H1 (cell line): ENCODE measurements at regions not wholly inside any gene's neighbourhood (a gene's known extent, or its start where the extent isn't known, plus 50 kb on each side); places are given as distances from the start of the nearest gene placed in this dataset.

Experiments used
- CTCF ChIA-PET: fragments of 300-600 bp; sonication (Branson Sonifier 250); formaldehyde crosslinking; loops from one replicate; lab custom pipeline; 2021; ENCODE audit not compliant: partially characterized antibody; lab: Charles Lee
- POLR2A ChIA-PET: fragments of 300-600 bp; sonication (Branson Sonifier 250); formaldehyde crosslinking; loops from one replicate; lab custom pipeline; 2021; ENCODE audit warnings: inconsistent platforms; ENCODE audit not compliant: partially characterized antibody; lab: Charles Lee
- DNase-seq, 2 experiments: peaks; one replicate each; pipeline versions ENCODE4 v3.0.0 to v3.0.0-alpha.2; 2010 to 2022; ENCODE audit warnings: low spot score in 2 of 2, low read depth in 1 of 2, mixed read lengths in 1 of 2
- FAIRE-seq: peaks from 2 replicates; lab custom pipeline; 2011; peaks lifted over from hg19 to GRCh38; lab: Jason Lieb, UNC
- H2AFZ ChIP-seq: 2 replicates; pipeline ENCODE4 v1.8.1; 2012; ENCODE audit warnings: low read length, inconsistent platforms
- H2AK5ac ChIP-seq: 2 replicates; pipeline ENCODE4 v1.6.1; 2013; ENCODE audit warnings: low read depth, low read length
- H2BK120ac ChIP-seq: replicated peaks from 2 replicates; pipeline ENCODE3; 2013; ENCODE audit warnings: low read depth, low read length, inconsistent platforms
- H2BK12ac ChIP-seq: 2 replicates; pipeline ENCODE4 v1.6.1; 2013; ENCODE audit warnings: low read depth, low read length
- H2BK15ac ChIP-seq: 2 replicates; pipeline ENCODE4 v1.6.1; 2013; ENCODE audit warnings: low read length
- H2BK20ac ChIP-seq: 2 replicates; pipeline ENCODE4 v1.6.1; 2013; ENCODE audit warnings: low read length
- H2BK5ac ChIP-seq: 2 replicates; pipeline ENCODE4 v1.6.1; 2013; ENCODE audit warnings: low read depth, low read length
- H3K14ac ChIP-seq: 2 replicates; pipeline ENCODE4 v1.6.1; 2013; ENCODE audit warnings: inconsistent platforms; ENCODE audit not compliant: insufficient read length
- H3K18ac ChIP-seq: 2 replicates; pipeline ENCODE4 v1.6.1; 2013; ENCODE audit warnings: low read length; ENCODE audit errors: extremely low read depth
- H3K23ac ChIP-seq: 2 replicates; pipeline ENCODE4 v1.6.1; 2013; ENCODE audit warnings: inconsistent platforms; ENCODE audit not compliant: insufficient read length
- H3K23me2 ChIP-seq: 2 replicates; pipeline ENCODE4 v1.6.1; 2013; ENCODE audit warnings: low read depth, low read length
- H3K27ac ChIP-seq: 2 replicates; pipeline ENCODE4 v1.6.1; 2011; ENCODE audit warnings: low read depth, low read length, inconsistent platforms
- H3K27me3 ChIP-seq, 4 experiments: replicated peaks in 1 of 4; 1 replicate in 1 of 4; 2 replicates in 3 of 4; pipeline versions ENCODE4 v1.6.1 to v1.8.1; 2011 to 2013; ENCODE audit warnings: low read length in 3 of 4, mild to moderate bottlenecking in 3 of 4, inconsistent platforms in 2 of 4, mixed read lengths in 2 of 4, moderate library complexity in 1 of 4; ENCODE audit not compliant: control insufficient read depth in 3 of 4, insufficient read depth in 3 of 4; ENCODE audit errors: extremely low read depth in 1 of 4
- H3K36me3 ChIP-seq, 4 experiments: 2 replicates each; pipeline versions ENCODE4 v1.6.1 to v1.8.1; 2011 to 2013; ENCODE audit warnings: mild to moderate bottlenecking in 4 of 4, low read length in 3 of 4, moderate library complexity in 2 of 4, control low read depth in 1 of 4, inconsistent platforms in 1 of 4; ENCODE audit not compliant: insufficient read depth in 4 of 4, control insufficient read depth in 2 of 4
- H3K4ac ChIP-seq: replicated peaks from 2 replicates; pipeline ENCODE3; 2013; ENCODE audit warnings: low read length, low read depth, mixed read lengths, inconsistent platforms; ENCODE audit not compliant: insufficient read length
- H3K4me1 ChIP-seq, 4 experiments: replicated peaks in 1 of 4; 1 replicate in 1 of 4; 2 replicates in 3 of 4; pipeline versions ENCODE4 v1.6.1 to v1.8.1; 2011 to 2013; ENCODE audit warnings: low read length in 3 of 4, inconsistent platforms in 2 of 4, mixed read lengths in 1 of 4; ENCODE audit not compliant: insufficient read depth in 4 of 4, control insufficient read depth in 3 of 4
- H3K4me2 ChIP-seq, 2 experiments: 2 replicates each; pipeline versions ENCODE4 v1.6.1 to v1.8.1; 2011 to 2013; ENCODE audit warnings: low read depth in 2 of 2, low read length in 2 of 2, control low read depth in 1 of 2, inconsistent platforms in 1 of 2, mild to moderate bottlenecking in 1 of 2; ENCODE audit not compliant: insufficient read depth in 1 of 2
- H3K4me3 ChIP-seq, 4 experiments: fragments of 200-600, 300-600 bp in 1 of 4; sonication (generic), shearing (Covaris generic), sonication (Bioruptor Twin) in 1 of 4; 2 replicates each; pipeline versions ENCODE4 v1.5.1 to v1.8.1; 2011 to 2016; ENCODE audit warnings: low read length in 4 of 4, low read depth in 3 of 4, control low read depth in 2 of 4, inconsistent platforms in 2 of 4, mild to moderate bottlenecking in 2 of 4, mixed read lengths in 1 of 4, moderate library complexity in 1 of 4; ENCODE audit not compliant: insufficient read depth in 2 of 4; ENCODE audit errors: extremely low read depth in 1 of 4
- H3K56ac ChIP-seq: replicated peaks from 2 replicates; pipeline ENCODE3; 2013; ENCODE audit warnings: low read depth, mild to moderate bottlenecking, mixed read lengths, low read length, inconsistent platforms; ENCODE audit not compliant: insufficient read length
- H3K79me1 ChIP-seq: 2 replicates; pipeline ENCODE4 v1.6.1; 2013; ENCODE audit warnings: low read depth, low read length, control low read depth
- H3K79me2 ChIP-seq, 2 experiments: 2 replicates each; pipeline versions ENCODE4 v1.6.1 to v1.8.1; 2012 to 2013; ENCODE audit warnings: low read length in 2 of 2, mild to moderate bottlenecking in 2 of 2, inconsistent platforms in 1 of 2; ENCODE audit not compliant: insufficient read depth in 2 of 2, control insufficient read depth in 1 of 2
- H3K9ac ChIP-seq, 4 experiments: replicated peaks in 1 of 4; 1 replicate in 1 of 4; 2 replicates in 3 of 4; pipeline versions ENCODE4 v1.6.1 to v1.8.1; 2011 to 2013; ENCODE audit warnings: low read depth in 3 of 4, low read length in 3 of 4, control low read depth in 2 of 4, mild to moderate bottlenecking in 2 of 4, moderate library complexity in 2 of 4, inconsistent platforms in 1 of 4; ENCODE audit errors: extremely low read depth in 1 of 4
- H3K9me3 ChIP-seq, 2 experiments: 2 replicates each; pipeline versions ENCODE4 v1.6.1 to v1.8.1; 2012 to 2013; ENCODE audit warnings: mild to moderate bottlenecking in 2 of 2, moderate library complexity in 2 of 2, control low read depth in 1 of 2, inconsistent platforms in 1 of 2, low read depth in 1 of 2, low read length in 1 of 2, mixed read lengths in 1 of 2; ENCODE audit not compliant: insufficient read depth in 2 of 2
- H4K20me1 ChIP-seq, 2 experiments: replicated peaks in 1 of 2; 2 replicates each; pipeline versions ENCODE3 to v1.8.1; 2011 to 2013; ENCODE audit warnings: inconsistent platforms in 2 of 2, low read length in 2 of 2, mild to moderate bottlenecking in 1 of 2; ENCODE audit not compliant: insufficient read depth in 2 of 2, control insufficient read depth in 1 of 2
- H4K5ac ChIP-seq: 2 replicates; pipeline ENCODE4 v1.6.1; 2013; ENCODE audit warnings: low read length, low read depth, mixed read lengths, inconsistent platforms; ENCODE audit not compliant: insufficient read length
- H4K8ac ChIP-seq: 2 replicates; pipeline ENCODE4 v1.8.0; 2013; ENCODE audit warnings: mild to moderate bottlenecking, moderate library complexity, low read length, inconsistent platforms; ENCODE audit not compliant: insufficient read depth; ENCODE audit errors: extremely low read depth
- H4K91ac ChIP-seq: replicated peaks from 2 replicates; pipeline ENCODE3; 2013; ENCODE audit warnings: low read length, mixed read lengths, inconsistent platforms; ENCODE audit not compliant: insufficient read length
- CBX5 ChIP-seq: fragments of 300-800, 300-1000 bp; sonication (generic); IDR thresholded peaks from 2 replicates; pipeline ENCODE4 v1.7.1; 2016; ENCODE audit warnings: antibody characterized with exemption, low read length, low read depth
- CHD1 ChIP-seq: IDR thresholded peaks from 2 replicates; pipeline ENCODE4 v1.6.1; 2012; ENCODE audit warnings: low read depth, low read length, improper control_type of control experiment
- CHD2 ChIP-seq: IDR thresholded peaks from 2 replicates; pipeline ENCODE4 v1.6.1; 2012; ENCODE audit warnings: low read length, improper control_type of control experiment
- EP300 ChIP-seq, 2 experiments: IDR thresholded peaks; 1 replicate in 1 of 2; 2 replicates in 1 of 2; pipeline ENCODE4 v1.6.1; 2011 to 2012; ENCODE audit warnings: low read depth in 2 of 2, low read length in 2 of 2, mild to moderate bottlenecking in 2 of 2, borderline replicate concordance in 1 of 2, inconsistent platforms in 1 of 2, moderate library complexity in 1 of 2
- EZH2 ChIP-seq: fragments of 200-600 bp; sonication (generic); IDR thresholded peaks from 2 replicates; pipeline ENCODE4 v1.7.1; 2012; ENCODE audit warnings: low read depth, mild to moderate bottlenecking, moderate library complexity, low read length, inconsistent platforms; ENCODE audit not compliant: severe bottlenecking
- KDM5A ChIP-seq: fragments of 200-600 bp; IDR thresholded peaks from 2 replicates; pipeline ENCODE4 v1.7.1; 2012; ENCODE audit warnings: mild to moderate bottlenecking, low read length, inconsistent platforms, mixed read lengths
- RAD21 ChIP-seq, 2 experiments: IDR thresholded peaks in 1 of 2; conservative IDR thresholded peaks in 1 of 2; 2 replicates each; pipeline ENCODE4 v1.6.1; 2011; ENCODE audit warnings: low read depth in 2 of 2, low read length in 2 of 2, improper control_type of control experiment in 1 of 2, inconsistent platforms in 1 of 2, mild to moderate bottlenecking in 1 of 2, moderate library complexity in 1 of 2
- RNF2 ChIP-seq: fragments of 200-900, 300-1000 bp; sonication (generic); IDR thresholded peaks from 2 replicates; pipeline ENCODE4 v1.7.1; 2016; ENCODE audit warnings: borderline replicate concordance, low read depth, mild to moderate bottlenecking, antibody characterized with exemption, low read length; ENCODE audit not compliant: poor library complexity, severe bottlenecking; ENCODE audit errors: missing control alignments
- RXRA ChIP-seq: IDR thresholded peaks from 2 replicates; pipeline ENCODE4 v1.6.1; 2011; ENCODE audit warnings: low read depth, mild to moderate bottlenecking, low read length, moderate library complexity; ENCODE audit not compliant: insufficient read depth
- SP4 ChIP-seq: IDR thresholded peaks from 2 replicates; pipeline ENCODE4 v1.6.1; 2012; ENCODE audit warnings: low read length, inconsistent platforms
- USF2 ChIP-seq: IDR thresholded peaks from 2 replicates; pipeline ENCODE4 v1.6.1; 2011; ENCODE audit warnings: low read length, improper control_type of control experiment
- WGBS, 2 experiments: shearing (Covaris generic) in 1 of 2; methylation state at CpG; one replicate each; pipeline versions ENCODE4 v1.1.6 to v1.1.7; 2013 to 2015; ENCODE audit warnings: low lambda C conversion rate in 2 of 2, mixed read lengths in 2 of 2, inconsistent platforms in 1 of 2, low coverage in 1 of 2, missing lambda C conversion rate in 1 of 2; ENCODE audit not compliant: insufficient replicate concordance in 2 of 2, insufficient coverage in 1 of 2, insufficient read length in 1 of 2; ENCODE audit errors: extremely low coverage in 1 of 2, missing lambda C conversion rate in 1 of 2; 5-methylcytosine and 5-hydroxymethylcytosine counted together

GRCh38 chr6:113317891-113318574, 539.1 kb upstream of the MARCKS start:
- H2AFZ ChIP-seq = 0 out of 2 replicates have a peak overlapping the region, but pooled peaks have one; percentile 78
- H3K36me3 ChIP-seq = no peaks in the 10 kb centered on the region; a peak in 1 of 8 replicates
- no peaks in the 10 kb centered on the region for H4K20me1 ChIP-seq
- H3K14ac ChIP-seq = no peak overlapping the region
- FAIRE-seq (no peak), DNase-seq (no peak)
- H2BK20ac ChIP-seq = no peak overlapping the region
- no peaks in the 10 kb centered on the region for H3K4me1 ChIP-seq
- H4K5ac ChIP-seq = no peak overlapping the region
- H3K18ac ChIP-seq = no peak overlapping the region
- no peaks in the 10 kb centered on the region for H3K9me3 ChIP-seq
- no peak overlapping the region for H2BK120ac ChIP-seq
- no peak overlapping the region for H3K56ac ChIP-seq
- no peak overlapping the region for H3K4ac ChIP-seq
- no peak overlapping the region for H3K4me2 ChIP-seq
- H3K27ac ChIP-seq = no peak overlapping the region
- no peak overlapping the region for H3K23ac ChIP-seq
- H3K9ac ChIP-seq = no peak overlapping the region; a peak in 1 of 7 replicates
- no peaks in the 10 kb centered on the region for H3K79me1 ChIP-seq
- no peak overlapping the region for H2BK12ac ChIP-seq
- H4K8ac ChIP-seq = no peak overlapping the region; the same call in 1 of the 2 replicates
- TF ChIP-seq USF2 (no peak), RNF2 (no peak), CHD1 (no peak), EP300 (IDR thresholded peaks at IDR 0.05; ENCODE audit: borderline replicate concordance in 1 of 2, low read depth in 2 of 2, low read length in 2 of 2) (no peak), RXRA (no peak), CHD2 (no peak), CBX5 (no peak), RAD21 (IDR thresholded peaks at IDR 0.05 in 1 of 2, conservative IDR thresholded peaks at IDR 0.05 in 1 of 2; ENCODE audit: low read depth in 2 of 2, low read length in 2 of 2) (no peak), KDM5A (no peak), SP4 (no peak), EZH2 (no peak)
- TF ChIP-seq, all 59 proteins: peak for 0
- H3K4me3 ChIP-seq = no peak overlapping the region
- no peak overlapping the region for H2BK5ac ChIP-seq
- ChIA-PET CTCF (interaction anchor here (0.8 to 1.8 kb wide), 2 partner anchors 11 kb away, joined by 6 to 9 read pairs; no protein-coding TSS in a partner anchor), POLR2A (no interaction called here)
- H3K27me3 ChIP-seq = no peaks in the 10 kb centered on the region
- no peak overlapping the region for H2AK5ac ChIP-seq
- no peak overlapping the region for H2BK15ac ChIP-seq
- no peaks in the 10 kb centered on the region for H3K23me2 ChIP-seq
- WGBS, 2 experiments = 92% methylated on average over 9 of the region's 9 CpGs; no CpG with 5 or more reads in 1 of the 2 experiments
- H4K91ac ChIP-seq = no peak overlapping the region
- no peaks in the 10 kb centered on the region for H3K79me2 ChIP-seq
